ENCODE measurements at regions not wholly inside any gene's neighbourhood (a gene's known extent, or its start where the extent isn't known, plus 50 kb on each side); places are given as distances from the start of the nearest gene placed in this dataset.

- DNase-seq (ENCODE audit: low spot score), result no peak
Measured at GRCh38 chr13:73894995-73895571, 239.1 kb downstream of the KLF12 start.

DNA sequence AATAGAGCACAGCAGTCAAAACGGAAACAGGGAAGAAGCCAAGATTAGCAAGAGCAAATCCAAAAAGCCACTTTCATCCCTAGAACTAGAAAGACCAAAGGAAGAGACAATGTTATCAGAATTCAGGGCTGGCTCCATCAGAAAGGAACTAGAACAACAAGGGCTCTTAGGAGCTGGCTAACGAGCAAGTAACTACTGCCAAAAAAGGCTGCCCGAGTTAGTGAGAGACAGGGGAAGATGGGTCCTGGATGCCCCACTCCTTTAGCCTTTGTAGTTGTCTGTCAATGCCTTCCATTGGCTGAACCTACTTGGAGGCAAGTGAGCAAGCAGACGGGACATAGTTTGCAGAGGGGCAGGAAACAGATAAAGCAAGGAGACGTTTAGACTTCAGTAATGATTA is 240.4 kb downstream of the KLF12 start:
- no peak for DNase-seq (ENCODE audit: low spot score)

- no peak for DNase-seq (ENCODE audit: low spot score)
Measured at GRCh38 chr13:73891805-73892204, 242.4 kb downstream of the KLF12 start.

DNA sequence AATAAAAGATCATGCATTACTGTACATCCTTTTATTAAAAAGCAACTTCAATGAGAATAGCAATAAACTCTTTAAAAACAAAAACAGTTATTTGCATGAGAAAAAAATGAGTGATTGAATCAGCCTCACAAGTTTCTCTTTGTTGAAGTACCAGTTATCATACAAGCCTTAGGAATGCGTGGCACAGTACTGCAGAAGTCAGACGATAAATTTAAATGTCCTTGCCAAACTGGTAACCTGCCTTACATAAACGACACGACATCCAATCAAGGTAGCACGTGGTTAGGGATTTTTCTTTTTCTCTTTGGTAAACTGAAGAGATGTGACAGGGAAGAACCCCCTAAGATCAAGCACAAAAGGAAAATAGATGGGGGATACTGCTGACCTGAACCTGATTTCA is 251.0 kb downstream of the KLF12 start:
- no peak for DNase-seq (ENCODE audit: low spot score)

- no peak for DNase-seq (ENCODE audit: low spot score)
Measured at GRCh38 chr13:73880365-73880764, 253.8 kb downstream of the KLF12 start.

GRCh38 chr13:73879346-73880015 is 254.7 kb downstream of the KLF12 start:
- no peak for DNase-seq (ENCODE audit: low spot score)

DNA sequence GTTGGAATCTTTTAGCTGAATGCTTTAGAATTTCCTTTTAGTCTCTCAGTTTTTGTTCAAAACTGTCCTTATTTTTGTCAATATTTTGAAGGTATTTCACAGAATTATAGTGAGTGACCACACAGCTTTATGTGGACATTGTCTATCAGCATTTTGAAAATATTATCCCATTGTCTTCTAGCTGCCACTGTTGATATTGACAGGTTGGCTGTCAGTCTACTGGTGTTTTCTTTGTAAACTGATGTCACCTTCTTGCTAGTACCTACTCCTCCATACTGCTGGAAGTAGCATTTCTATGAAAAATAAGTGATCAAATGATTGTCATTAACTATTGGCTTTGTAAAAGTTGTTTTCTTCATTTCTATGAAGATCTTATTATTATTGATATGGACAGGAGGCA is 256.8 kb downstream of the KLF12 start:
- no peak for DNase-seq (ENCODE audit: low spot score)

- DNase-seq (ENCODE audit: low spot score), result no peak
Measured at GRCh38 chr13:73876323-73876722, 257.9 kb downstream of the KLF12 start.

- no peak for DNase-seq (ENCODE audit: low spot score)
Measured at GRCh38 chr13:73873940-73874830, 260.0 kb downstream of the KLF12 start.

GRCh38 chr13:73872397-73872796 is 261.8 kb downstream of the KLF12 start:
- no peak for DNase-seq (ENCODE audit: low spot score)

DNA sequence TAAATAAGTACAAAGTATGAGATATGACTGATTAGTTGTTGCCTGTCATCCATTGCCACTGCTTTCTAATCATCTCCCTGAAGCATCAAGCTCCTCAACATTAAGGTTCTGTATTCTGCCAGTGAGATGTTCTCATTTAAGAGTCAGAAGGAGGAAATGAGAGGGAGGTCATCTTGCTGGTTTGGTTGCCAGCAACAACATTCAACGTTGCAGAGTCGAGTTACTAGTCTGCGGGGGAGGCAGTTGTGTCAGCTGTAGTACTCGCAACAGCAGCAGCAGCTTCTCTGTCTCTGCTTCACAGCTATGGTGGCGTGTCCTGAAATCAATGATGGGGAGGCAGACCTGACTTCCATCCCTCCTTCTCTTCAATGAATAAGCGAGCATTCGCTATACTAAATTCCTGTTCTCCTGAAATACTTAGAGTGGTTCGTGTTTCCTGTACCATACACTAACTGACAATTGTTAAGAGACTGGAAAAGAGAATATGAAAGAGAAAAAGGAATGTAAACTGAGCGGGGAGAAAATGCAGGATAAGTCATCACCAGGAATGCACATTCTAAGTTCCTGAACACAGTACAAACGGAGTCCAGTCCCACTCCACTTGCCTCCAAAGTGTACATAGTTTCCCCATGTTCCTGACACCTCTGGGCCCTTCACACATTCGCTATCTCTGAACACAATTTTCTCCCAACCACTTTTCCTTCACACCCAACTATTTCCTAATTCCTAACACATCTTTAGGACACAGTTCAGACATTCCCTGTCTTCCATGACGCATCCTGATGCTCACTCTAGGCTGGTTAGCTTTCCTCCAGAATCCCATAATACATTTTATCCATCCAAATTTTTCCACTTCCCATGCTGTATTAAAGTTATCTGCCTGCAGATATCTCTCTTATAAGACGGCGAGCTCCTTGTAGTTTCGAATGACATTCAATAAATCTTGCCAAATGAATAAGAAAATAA is 263.0 kb downstream of the KLF12 start:
- DNase-seq (ENCODE audit: low spot score), result no peak

GRCh38 chr13:73870036-73870741 is 264.0 kb downstream of the KLF12 start:
- DNase-seq (ENCODE audit: low spot score), result no peak

DNA sequence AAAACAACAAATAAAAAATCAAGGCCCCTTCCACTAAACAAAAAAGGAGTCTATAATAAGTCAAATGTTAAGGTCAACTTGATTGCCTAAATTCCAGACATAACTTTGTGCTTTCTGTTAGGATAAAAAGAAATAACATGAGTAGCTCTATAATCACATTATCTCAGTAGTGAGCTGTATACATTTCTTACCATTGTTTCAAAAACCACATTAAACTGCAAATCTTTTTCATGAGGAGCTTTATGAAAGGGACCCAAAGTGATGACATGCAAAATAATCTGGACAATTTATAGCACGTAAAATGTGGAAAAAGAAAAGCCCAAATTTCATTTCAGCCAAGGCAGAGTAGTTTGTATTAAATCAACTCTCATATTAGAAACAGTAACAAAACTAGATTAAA is 269.2 kb downstream of the KLF12 start:
- DNase-seq (ENCODE audit: low spot score), result no peak

GRCh38 chr13:73861136-73861535 is 273.1 kb downstream of the KLF12 start:
- DNase-seq (ENCODE audit: low spot score), result no peak

- DNase-seq (ENCODE audit: low spot score), result no peak
Measured at GRCh38 chr13:73860501-73860900, 273.7 kb downstream of the KLF12 start.

GRCh38 chr13:73859841-73860240 is 274.4 kb downstream of the KLF12 start:
- DNase-seq (ENCODE audit: low spot score), result no peak

DNA sequence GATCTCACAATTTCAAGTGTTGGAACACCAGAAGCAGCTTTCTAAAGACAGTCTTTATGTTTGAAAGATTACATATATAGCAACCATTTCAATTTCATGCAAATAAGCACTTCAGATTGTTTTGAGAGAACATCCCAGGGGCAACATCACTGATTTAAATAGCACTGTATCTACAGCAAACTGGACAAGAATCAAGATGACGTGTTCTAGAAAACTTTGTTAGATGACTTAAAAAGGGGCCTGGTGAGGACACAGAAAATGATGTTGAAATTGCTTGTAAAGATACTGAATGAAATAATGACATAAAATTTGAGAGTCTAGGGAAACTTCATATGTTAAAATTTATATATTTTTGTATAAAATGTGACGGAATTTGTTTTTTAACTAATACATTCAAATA is 277.1 kb downstream of the KLF12 start:
- DNase-seq (ENCODE audit: low spot score), result no peak

DNA sequence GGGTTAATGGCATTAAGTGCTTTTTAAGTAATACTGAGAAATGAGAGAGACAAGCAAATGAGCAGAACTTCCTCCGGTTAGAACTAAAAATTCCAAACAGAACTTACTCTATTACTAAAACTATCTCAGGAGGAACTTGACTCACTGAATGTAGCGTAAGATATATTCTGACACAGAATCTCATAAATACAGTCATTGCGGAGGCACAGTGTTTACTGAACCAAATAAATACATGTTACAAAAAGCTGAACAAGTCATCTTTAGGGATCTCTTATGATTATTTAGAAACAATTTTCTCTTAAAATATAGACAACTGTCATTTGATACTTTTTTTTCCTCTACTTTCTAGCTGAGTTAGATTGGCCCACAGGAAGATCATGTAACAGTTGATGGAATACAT is 283.1 kb downstream of the KLF12 start:
- DNase-seq (ENCODE audit: low spot score), result no peak

DNA sequence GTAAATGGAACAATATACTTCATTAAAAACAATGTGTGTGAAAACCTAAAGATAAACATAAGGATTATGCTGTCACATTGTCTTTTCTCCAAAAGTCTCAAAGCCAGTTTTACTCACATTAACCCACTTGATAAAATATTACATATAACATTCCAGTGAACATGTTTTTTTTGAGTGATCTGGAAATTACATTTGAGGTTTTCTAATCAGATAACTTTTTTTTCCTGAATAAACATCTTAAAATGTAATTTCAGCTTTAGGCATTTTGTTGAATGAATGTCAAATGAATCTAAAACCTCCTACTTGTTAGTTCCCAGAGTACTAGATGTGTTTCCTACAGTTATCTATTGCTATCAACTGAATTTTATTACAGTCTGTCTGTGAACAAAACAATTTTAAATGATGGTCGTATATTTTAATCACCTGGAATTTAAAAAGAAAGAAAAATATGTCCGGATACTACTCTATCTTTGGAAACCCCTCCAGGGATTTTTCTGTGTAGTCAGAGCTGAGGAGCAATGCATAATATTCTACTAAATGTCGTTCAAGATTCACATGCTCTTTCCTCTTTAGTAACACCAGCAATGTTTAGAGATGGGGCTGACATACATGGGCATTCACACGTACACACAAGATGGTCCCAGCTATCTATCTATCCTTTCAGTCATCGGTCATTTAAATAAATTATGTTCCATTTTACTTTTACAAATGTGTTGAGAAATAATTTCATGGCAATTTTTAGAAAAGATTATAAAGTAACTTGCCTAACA is 283.9 kb downstream of the KLF12 start:
- no peak for DNase-seq (ENCODE audit: low spot score)

DNA sequence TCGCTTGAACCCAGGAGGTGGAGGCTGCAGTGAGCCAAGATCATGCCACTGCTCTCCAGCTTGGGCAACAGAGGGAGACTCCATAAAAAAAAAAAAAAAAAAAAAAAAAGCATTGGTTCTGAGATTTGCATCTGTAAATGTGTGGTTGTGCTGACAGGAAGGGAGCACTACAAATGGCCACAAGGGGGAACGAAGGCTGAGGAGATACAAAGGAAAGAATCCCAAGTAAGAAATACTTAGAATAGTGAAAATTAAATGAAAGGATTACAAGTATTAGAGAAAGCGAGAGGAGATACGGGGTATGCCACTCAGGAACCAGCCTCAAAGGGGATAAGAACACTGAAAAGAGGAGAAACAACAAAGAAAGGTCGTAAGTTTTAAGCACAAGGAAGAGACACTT is 284.9 kb downstream of the KLF12 start:
- no peak for DNase-seq (ENCODE audit: low spot score)

DNA sequence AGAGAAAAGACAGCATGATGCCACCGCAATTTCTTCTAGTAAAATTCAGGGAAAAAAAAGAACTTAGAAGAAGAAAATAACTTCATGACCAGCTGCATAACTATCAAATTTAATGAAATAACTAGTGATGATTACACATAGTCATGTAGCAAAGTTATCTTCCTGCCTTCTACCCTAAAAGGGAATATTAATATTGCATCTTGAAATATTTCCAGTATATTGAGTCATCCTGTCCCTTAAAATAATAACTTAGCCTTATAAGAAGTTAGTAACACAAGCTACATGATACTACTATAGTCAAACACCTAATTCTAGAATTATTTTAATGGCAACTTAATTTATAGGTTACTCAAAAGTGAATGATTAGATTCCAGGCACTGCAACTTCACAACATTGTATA is 289.2 kb downstream of the KLF12 start:
- DNase-seq (ENCODE audit: low spot score), result no peak

Data from putamen (tissue), 1 donor.